ENCODE measurements at regions not wholly inside any gene's neighbourhood (a gene's known extent, or its start where the extent isn't known, plus 50 kb on each side); places are given as distances from the start of the nearest gene placed in this dataset.
"Not testable (repeated sequence)": the region's sequence is repeated elsewhere in the genome, so short reads cannot be mapped to it uniquely, and the experiment has no call there.

GRCh38 chr7:68243128-68243527 lies 1246.5 kb downstream of the TYW1 start:
- no peak for DNase-seq (ENCODE audit: low spot score)

- no peak for DNase-seq (ENCODE audit: low spot score)
Observed at GRCh38 chr7:68244389-68244788, 1247.8 kb downstream of the TYW1 start.

GRCh38 chr7:68245688-68246087 lies 1249.1 kb downstream of the TYW1 start:
- DNase-seq (ENCODE audit: low spot score) = no peak

GRCh38 chr7:68246189-68246633 lies 1249.6 kb downstream of the TYW1 start:
- no peak for DNase-seq (ENCODE audit: low spot score)

GRCh38 chr7:68247126-68247525 lies 1250.5 kb downstream of the TYW1 start:
- DNase-seq (ENCODE audit: low spot score) = no peak

- DNase-seq (ENCODE audit: low spot score) = no peak
Observed at GRCh38 chr7:68247571-68247970, 1250.9 kb downstream of the TYW1 start.

- no peak for DNase-seq (ENCODE audit: low spot score)
Observed at GRCh38 chr7:68248973-68249372, 1252.3 kb downstream of the TYW1 start.

- DNase-seq (ENCODE audit: low spot score) = no peak
Observed at GRCh38 chr7:68249611-68250010, 1253.0 kb downstream of the TYW1 start.

- DNase-seq (ENCODE audit: low spot score) = no peak
Observed at GRCh38 chr7:68250143-68250542, 1253.5 kb downstream of the TYW1 start.

- not testable (repeated sequence) for DNase-seq (ENCODE audit: low spot score)
Observed at GRCh38 chr7:68254815-68255214, 1258.2 kb downstream of the TYW1 start.

- DNase-seq (ENCODE audit: low spot score) = no peak
Observed at GRCh38 chr7:68256295-68256694, 1259.7 kb downstream of the TYW1 start.

- DNase-seq (ENCODE audit: low spot score) = no peak
Observed at GRCh38 chr7:68258609-68259008, 1262.0 kb downstream of the TYW1 start.

GRCh38 chr7:68265258-68265657 lies 1268.6 kb downstream of the TYW1 start:
- DNase-seq (ENCODE audit: low spot score) = no peak

GRCh38 chr7:68266004-68266579 lies 1269.5 kb downstream of the TYW1 start:
- no peak for DNase-seq (ENCODE audit: low spot score)

GRCh38 chr7:68267486-68267885 lies 1270.9 kb downstream of the TYW1 start:
- no peak for DNase-seq (ENCODE audit: low spot score)

GRCh38 chr7:68269405-68269804 lies 1272.8 kb downstream of the TYW1 start:
- DNase-seq (ENCODE audit: low spot score) = no peak

- DNase-seq (ENCODE audit: low spot score) = no peak
Observed at GRCh38 chr7:68272507-68272906, 1275.9 kb downstream of the TYW1 start.

GRCh38 chr7:68276725-68277124 lies 1280.1 kb downstream of the TYW1 start:
- no peak for DNase-seq (ENCODE audit: low spot score)

GRCh38 chr7:68279827-68280400 lies 1283.3 kb downstream of the TYW1 start:
- no peak for DNase-seq (ENCODE audit: low spot score)

GRCh38 chr7:68280931-68281330 lies 1284.3 kb downstream of the TYW1 start:
- no peak for DNase-seq (ENCODE audit: low spot score)

GRCh38 chr7:68288144-68288593 lies 1291.5 kb downstream of the TYW1 start:
- DNase-seq (ENCODE audit: low spot score) = no peak

GRCh38 chr7:68291710-68292109 lies 1295.1 kb downstream of the TYW1 start:
- DNase-seq (ENCODE audit: low spot score) = no peak

- DNase-seq (ENCODE audit: low spot score) = no peak
Observed at GRCh38 chr7:68295386-68295785, 1298.8 kb downstream of the TYW1 start.

GRCh38 chr7:68304536-68304935 lies 1293.7 kb upstream of the AUTS2 start:
- DNase-seq (ENCODE audit: low spot score) = no peak

All from hematopoietic multipotent progenitor cell treated with erythropoietin and hydrocortisone succinate and interleukin-3 and kit ligand, for 17 days (in vitro differentiated cells).